ENCODE measurements at regions not wholly inside any gene's neighbourhood (a gene's known extent, or its start where the extent isn't known, plus 50 kb on each side); places are given as distances from the start of the nearest gene placed in this dataset.

DNA sequence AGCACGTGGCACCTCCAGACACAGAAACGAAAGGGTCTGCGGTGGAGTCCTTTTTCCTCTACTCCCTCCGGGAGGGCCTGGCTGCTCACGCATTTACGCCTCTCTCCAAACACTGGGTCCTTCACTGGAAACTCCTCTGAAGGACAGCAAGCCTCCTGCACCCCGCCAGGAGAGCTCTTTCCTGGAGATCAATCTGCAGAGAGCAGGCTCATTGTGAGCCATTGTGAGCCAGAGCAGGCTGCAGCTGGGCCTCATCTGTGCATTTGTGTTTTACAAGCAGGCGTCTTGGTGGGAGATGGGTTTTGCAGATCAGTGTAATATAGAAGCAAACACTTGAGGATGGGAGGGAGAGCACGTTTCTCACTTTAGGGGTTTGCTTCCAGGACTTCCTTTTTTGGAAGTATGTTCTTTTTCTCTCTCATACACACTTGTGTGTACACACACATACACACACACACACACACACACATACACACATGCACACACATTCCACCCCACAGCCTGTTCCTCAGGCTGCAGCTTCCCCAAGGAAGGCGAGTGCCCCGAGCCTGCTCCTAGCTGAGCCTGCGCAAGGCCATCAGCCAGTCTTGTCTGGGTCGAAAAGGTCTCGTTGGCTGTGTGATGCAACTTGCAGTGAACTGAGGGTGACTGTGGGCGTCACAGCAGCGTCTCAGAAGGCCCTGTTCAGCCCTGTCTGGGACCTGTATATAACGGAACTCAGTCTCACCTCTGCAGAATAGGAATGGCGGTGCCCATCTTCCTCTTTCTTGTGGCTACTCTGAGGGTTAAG lies 163.5 kb downstream of the GLI2 start:
- DNase-seq (ENCODE audit: low spot score), result no peak
- TF ChIP-seq, protein P1, sequence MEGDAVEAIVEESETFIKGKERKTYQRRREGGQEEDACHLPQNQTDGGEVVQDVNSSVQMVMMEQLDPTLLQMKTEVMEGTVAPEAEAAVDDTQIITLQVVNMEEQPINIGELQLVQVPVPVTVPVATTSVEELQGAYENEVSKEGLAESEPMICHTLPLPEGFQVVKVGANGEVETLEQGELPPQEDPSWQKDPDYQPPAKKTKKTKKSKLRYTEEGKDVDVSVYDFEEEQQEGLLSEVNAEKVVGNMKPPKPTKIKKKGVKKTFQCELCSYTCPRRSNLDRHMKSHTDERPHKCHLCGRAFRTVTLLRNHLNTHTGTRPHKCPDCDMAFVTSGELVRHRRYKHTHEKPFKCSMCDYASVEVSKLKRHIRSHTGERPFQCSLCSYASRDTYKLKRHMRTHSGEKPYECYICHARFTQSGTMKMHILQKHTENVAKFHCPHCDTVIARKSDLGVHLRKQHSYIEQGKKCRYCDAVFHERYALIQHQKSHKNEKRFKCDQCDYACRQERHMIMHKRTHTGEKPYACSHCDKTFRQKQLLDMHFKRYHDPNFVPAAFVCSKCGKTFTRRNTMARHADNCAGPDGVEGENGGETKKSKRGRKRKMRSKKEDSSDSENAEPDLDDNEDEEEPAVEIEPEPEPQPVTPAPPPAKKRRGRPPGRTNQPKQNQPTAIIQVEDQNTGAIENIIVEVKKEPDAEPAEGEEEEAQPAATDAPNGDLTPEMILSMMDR (IDR thresholded peaks at IDR 0.05; ENCODE audit: borderline replicate concordance, control extremely low read depth, extremely low read depth, insufficient read depth, missing control alignments), result no peak
- in situ Hi-C loops (cut with MboI; ENCODE audit: low sequenced_read_pairs, unreplicated experiment), result no loop called here

DNA sequence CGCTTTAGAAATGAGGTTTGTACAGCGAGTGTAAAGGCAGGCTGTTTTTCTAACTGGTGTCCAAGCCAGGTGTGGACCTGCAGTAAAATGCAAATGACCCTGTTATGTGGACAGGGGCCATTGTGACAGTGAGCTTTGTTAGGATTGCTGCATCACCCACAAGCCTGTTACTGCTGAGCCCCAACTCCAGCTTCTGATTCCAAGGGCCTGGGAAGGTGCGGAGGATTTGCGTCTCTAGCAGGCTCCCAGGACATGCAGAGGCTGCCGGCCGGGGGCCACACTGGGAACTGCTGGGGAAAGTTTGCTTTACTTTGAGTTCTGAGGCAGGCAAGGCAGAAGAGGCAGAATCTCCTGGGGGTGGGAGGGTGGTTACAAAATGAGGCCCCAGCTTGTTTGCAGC lies 164.1 kb downstream of the GLI2 start:
- TF ChIP-seq, protein P1 (IDR thresholded peaks at IDR 0.05; ENCODE audit: borderline replicate concordance, control extremely low read depth, extremely low read depth, insufficient read depth, missing control alignments), result no peak
- DNase-seq (ENCODE audit: low spot score), result no peak
- in situ Hi-C loops (cut with MboI; ENCODE audit: low sequenced_read_pairs, unreplicated experiment), result no loop called here

DNA sequence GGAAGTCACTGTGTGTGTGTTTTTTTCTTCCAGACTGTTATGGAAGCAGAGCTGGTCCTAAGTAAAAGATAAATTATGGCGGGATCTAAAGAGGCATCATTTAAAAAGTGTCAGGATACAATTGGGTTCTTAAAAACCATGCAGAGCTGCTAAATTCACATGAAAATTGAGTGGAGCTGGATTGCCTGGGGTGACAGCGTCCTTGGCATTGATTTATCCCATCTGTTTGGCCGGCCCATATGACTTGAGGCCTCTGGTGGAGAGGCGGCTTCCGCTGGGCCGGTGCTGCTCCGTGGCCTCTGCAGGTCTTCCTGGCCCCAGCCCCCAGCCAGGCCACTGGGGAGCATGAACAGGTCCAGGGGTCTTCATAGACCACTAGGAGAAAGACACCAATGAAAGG lies 165.5 kb downstream of the GLI2 start:
- DNase-seq (ENCODE audit: low spot score), result no peak
- in situ Hi-C loops (cut with MboI; ENCODE audit: low sequenced_read_pairs, unreplicated experiment), result no loop called here
- TF ChIP-seq, protein P1 (IDR thresholded peaks at IDR 0.05; ENCODE audit: borderline replicate concordance, control extremely low read depth, extremely low read depth, insufficient read depth, missing control alignments), result no peak

DNA sequence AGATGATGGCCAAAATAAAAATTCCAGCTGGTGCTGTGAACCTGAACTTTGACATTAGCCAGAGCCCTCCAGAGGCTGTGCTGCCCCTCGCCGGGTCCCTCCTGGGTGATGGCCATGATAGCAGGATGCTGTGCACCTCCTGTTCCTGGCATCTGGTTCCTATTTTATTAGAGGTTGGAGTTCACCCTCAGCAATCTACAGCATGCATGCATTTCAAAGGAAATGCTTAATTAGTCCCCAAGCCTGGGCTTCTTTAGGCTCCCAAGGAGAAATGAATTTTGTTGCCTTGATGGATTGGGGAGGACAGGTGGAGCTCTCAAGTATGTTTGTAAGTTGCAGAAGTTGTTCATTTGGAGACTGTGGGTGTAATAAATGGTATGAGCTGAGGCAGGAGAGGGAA lies 166.9 kb downstream of the GLI2 start:
- in situ Hi-C loops (cut with MboI; ENCODE audit: low sequenced_read_pairs, unreplicated experiment), result no loop called here
- TF ChIP-seq, protein P1 (IDR thresholded peaks at IDR 0.05; ENCODE audit: borderline replicate concordance, control extremely low read depth, extremely low read depth, insufficient read depth, missing control alignments), result no peak
- DNase-seq (ENCODE audit: low spot score), result no peak

DNA sequence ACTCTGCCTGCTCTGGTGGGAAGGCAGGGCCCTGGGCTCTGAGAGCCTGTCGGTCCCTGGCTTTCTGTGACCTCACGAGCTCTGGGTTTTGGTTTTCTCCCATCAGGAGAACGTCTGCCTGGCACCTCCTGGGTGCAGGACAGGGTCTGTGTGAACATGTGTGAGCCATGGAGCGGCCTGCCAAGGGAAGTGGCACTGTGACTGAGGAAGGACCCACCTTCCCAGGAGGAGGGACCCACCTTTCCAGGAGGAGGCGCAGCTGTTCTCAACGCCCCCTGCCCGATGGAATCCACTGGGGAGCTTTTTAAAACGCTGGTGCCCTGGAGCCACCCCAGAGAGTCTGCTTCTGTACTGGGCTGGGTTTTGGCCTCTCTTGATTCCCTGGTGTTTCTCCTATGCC lies 168.7 kb downstream of the GLI2 start:
- TF ChIP-seq, protein P1 (IDR thresholded peaks at IDR 0.05; ENCODE audit: borderline replicate concordance, control extremely low read depth, extremely low read depth, insufficient read depth, missing control alignments), result no peak
- in situ Hi-C loops (cut with MboI; ENCODE audit: low sequenced_read_pairs, unreplicated experiment), result no loop called here
- no peak for DNase-seq (ENCODE audit: low spot score)

DNA sequence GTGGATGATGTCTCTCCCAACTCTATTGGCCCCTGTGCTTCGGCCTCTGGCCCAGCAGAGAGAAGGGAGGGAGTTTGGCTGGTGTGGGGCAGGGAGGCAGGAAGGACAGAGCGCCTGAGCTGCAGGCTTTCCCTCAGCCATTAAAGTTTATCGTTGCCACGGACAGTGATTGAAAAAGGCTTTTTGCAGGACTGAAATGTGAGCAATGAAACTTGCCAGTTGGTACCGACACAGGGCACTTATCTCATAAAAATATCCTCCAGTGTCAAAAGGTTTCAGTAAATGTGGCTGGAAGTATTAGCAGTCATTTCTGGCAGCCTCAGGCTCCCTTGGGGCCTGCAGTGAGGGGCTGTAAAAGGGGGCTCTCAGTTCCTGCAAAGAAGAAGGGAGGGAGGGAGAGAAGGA lies 169.2 kb downstream of the GLI2 start:
- TF ChIP-seq, protein P1 (IDR thresholded peaks at IDR 0.05; ENCODE audit: borderline replicate concordance, control extremely low read depth, extremely low read depth, insufficient read depth, missing control alignments), result no peak
- no peak for DNase-seq (ENCODE audit: low spot score)
- in situ Hi-C loops (cut with MboI; ENCODE audit: low sequenced_read_pairs, unreplicated experiment), result no loop called here
